Hepatocyte (in vitro differentiated cells): ENCODE measurements at regions not wholly inside any gene's neighbourhood (a gene's known extent, or its start where the extent isn't known, plus 50 kb on each side); places are given as distances from the start of the nearest gene placed in this dataset.

Source experiments
- DNase-seq: peaks from one replicate; pipeline ENCODE4 v3.0.0-alpha.2; 2016; ENCODE audit warnings: low spot score
- H2AFZ ChIP-seq: fragments of 200-600 bp; sonication (generic); 2 replicates; pipeline ENCODE4 v1.6.0; 2016; ENCODE audit warnings: antibody characterized with exemption, mild to moderate bottlenecking
- H3K27ac ChIP-seq: fragments of 200-600 bp; sonication (generic); 2 replicates; pipeline ENCODE4 v1.5.1; 2016; ENCODE audit warnings: mild to moderate bottlenecking
- H3K27me3 ChIP-seq: fragments of 200-600 bp; sonication (generic); 2 replicates; pipeline ENCODE4 v1.6.1; 2016
- H3K36me3 ChIP-seq: fragments of 200-600 bp; sonication (generic); replicated peaks from 2 replicates; pipeline ENCODE4 v1.5.1; 2016; ENCODE audit warnings: low read depth; ENCODE audit not compliant: insufficient read depth
- H3K4me1 ChIP-seq: fragments of 200-600 bp; sonication (generic); 2 replicates; pipeline ENCODE4 v1.5.1; 2016; ENCODE audit warnings: mild to moderate bottlenecking, moderate library complexity; ENCODE audit not compliant: insufficient read depth
- H3K4me2 ChIP-seq: fragments of 200-600 bp; sonication (generic); 2 replicates; pipeline ENCODE4 v1.6.0; 2016
- H3K4me3 ChIP-seq: fragments of 200-600 bp; sonication (generic); 2 replicates; pipeline ENCODE4 v1.5.1; 2016; ENCODE audit warnings: mild to moderate bottlenecking
- H3K79me2 ChIP-seq: fragments of 200-600 bp; sonication (generic); 2 replicates; pipeline ENCODE4 v1.6.0; 2017; ENCODE audit warnings: mild to moderate bottlenecking
- H3K9me2 ChIP-seq: fragments of 200-600 bp; sonication (generic); replicated peaks from 2 replicates; pipeline ENCODE4 v1.6.0; 2017; ENCODE audit warnings: mild to moderate bottlenecking; ENCODE audit not compliant: insufficient read depth
- H3K9me3 ChIP-seq: fragments of 200-600 bp; sonication (generic); 2 replicates; pipeline ENCODE4 v1.5.1; 2016; ENCODE audit warnings: low read depth, mild to moderate bottlenecking
- H4K20me1 ChIP-seq: fragments of 200-600 bp; sonication (generic); 2 replicates; pipeline ENCODE4 v1.6.0; 2016; ENCODE audit warnings: mild to moderate bottlenecking; ENCODE audit not compliant: insufficient read depth, poor library complexity, severe bottlenecking
- EZH2 ChIP-seq: fragments of 200-600 bp; sonication (generic); IDR thresholded peaks from 2 replicates; pipeline ENCODE4 v1.6.1; 2016; ENCODE audit warnings: antibody characterized with exemption, mild to moderate bottlenecking, borderline replicate concordance
- EZH2phosphoT487 ChIP-seq: fragments of 200-600 bp; sonication (generic); IDR thresholded peaks from one replicate; pipeline ENCODE4 v1.6.1; 2018; ENCODE audit warnings: antibody characterized with exemption, mild to moderate bottlenecking, low read depth, moderate library complexity; ENCODE audit not compliant: unreplicated experiment, severe bottlenecking
- WGBS: methylation state at CpG from one replicate; pipeline ENCODE4 v1.1.6; 2016; ENCODE audit warnings: low lambda C conversion rate; ENCODE audit errors: missing lambda C conversion rate; 5-methylcytosine and 5-hydroxymethylcytosine counted together
- TF ChIP-seq, protein P1 (sequence below): fragments of 200-600 bp; sonication (generic); IDR thresholded peaks from 2 replicates; pipeline ENCODE4 v1.5.1; 2016; ENCODE audit warnings: antibody characterized with exemption, mild to moderate bottlenecking; ENCODE audit not compliant: poor library complexity

DNA sequence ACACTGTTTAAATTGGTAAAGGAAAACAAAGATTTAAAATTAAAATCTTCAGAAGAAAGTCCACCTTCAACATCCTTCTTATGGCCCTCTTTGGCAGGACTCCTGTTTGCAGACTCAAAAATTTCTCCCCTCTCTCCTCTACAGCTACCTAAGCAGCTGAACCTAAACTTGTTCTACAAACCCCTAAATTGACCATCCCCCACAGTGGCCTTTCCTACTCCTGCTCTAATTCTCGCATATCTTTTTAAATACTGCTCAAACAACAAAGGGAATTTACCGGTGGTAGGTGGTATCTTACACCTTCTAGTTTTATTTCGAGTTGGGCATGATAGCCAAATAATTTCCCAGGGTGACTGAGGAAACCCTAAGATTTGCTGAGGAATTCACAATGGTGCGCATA is 53.5 kb upstream of the PDC start:
- DNase-seq, result no peak
- no peak overlapping the region for H3K4me3 ChIP-seq
- WGBS, result 76% methylated on average over 4 of the region's 4 CpGs
- no peak for TF ChIP-seq EZH2
- TF ChIP-seq, protein P1, sequence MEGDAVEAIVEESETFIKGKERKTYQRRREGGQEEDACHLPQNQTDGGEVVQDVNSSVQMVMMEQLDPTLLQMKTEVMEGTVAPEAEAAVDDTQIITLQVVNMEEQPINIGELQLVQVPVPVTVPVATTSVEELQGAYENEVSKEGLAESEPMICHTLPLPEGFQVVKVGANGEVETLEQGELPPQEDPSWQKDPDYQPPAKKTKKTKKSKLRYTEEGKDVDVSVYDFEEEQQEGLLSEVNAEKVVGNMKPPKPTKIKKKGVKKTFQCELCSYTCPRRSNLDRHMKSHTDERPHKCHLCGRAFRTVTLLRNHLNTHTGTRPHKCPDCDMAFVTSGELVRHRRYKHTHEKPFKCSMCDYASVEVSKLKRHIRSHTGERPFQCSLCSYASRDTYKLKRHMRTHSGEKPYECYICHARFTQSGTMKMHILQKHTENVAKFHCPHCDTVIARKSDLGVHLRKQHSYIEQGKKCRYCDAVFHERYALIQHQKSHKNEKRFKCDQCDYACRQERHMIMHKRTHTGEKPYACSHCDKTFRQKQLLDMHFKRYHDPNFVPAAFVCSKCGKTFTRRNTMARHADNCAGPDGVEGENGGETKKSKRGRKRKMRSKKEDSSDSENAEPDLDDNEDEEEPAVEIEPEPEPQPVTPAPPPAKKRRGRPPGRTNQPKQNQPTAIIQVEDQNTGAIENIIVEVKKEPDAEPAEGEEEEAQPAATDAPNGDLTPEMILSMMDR, result no peak
- no peak for TF ChIP-seq EZH2phosphoT487
- peaks cover 12% of the 10 kb centered on the region for H3K4me1 ChIP-seq
- no peaks in the 10 kb centered on the region for H3K9me2 ChIP-seq
- H3K9me3 ChIP-seq, result no peaks in the 10 kb centered on the region
- H3K27me3 ChIP-seq, result no peaks in the 10 kb centered on the region
- no peak overlapping the region for H3K27ac ChIP-seq
- H3K79me2 ChIP-seq, result no peaks in the 10 kb centered on the region
- H3K4me2 ChIP-seq, result no peak overlapping the region
- no peaks in the 10 kb centered on the region for H3K36me3 ChIP-seq
- H4K20me1 ChIP-seq, result no peaks in the 10 kb centered on the region
- H2AFZ ChIP-seq, result no peak overlapping the region

DNA sequence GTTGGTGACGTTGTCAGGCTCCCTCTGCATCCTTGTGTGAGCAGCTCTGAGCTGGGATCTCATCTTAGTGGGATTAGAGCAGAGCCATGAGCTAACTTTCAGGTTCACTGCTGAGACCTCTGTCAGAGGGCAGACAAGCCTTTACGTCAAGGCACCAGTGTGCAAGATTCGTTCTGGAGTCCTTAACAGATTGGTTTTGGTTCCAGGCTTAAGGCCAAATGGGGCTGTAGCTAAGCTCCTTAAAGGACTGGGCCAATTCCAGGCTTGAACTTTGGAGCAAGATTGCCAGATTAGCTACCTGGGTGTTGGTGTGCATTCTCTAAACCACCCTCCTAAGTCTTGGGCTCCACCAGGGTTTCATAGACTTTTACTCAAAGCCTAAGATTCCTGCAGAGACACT is 52.6 kb upstream of the PDC start:
- no peak overlapping the region for H3K4me3 ChIP-seq
- no peaks in the 10 kb centered on the region for H3K27me3 ChIP-seq
- DNase-seq, result no peak
- H3K4me2 ChIP-seq, result no peak overlapping the region
- H2AFZ ChIP-seq, result no peak overlapping the region
- no peaks in the 10 kb centered on the region for H3K79me2 ChIP-seq
- TF ChIP-seq EZH2phosphoT487, result no peak
- TF ChIP-seq EZH2, result no peak
- TF ChIP-seq, protein P1, result no peak
- 88% methylated on average over 3 of the region's 3 CpGs for WGBS
- no peaks in the 10 kb centered on the region for H4K20me1 ChIP-seq
- H3K36me3 ChIP-seq, result no peaks in the 10 kb centered on the region
- peaks cover 5% of the 10 kb centered on the region for H3K4me1 ChIP-seq
- H3K9me2 ChIP-seq, result no peaks in the 10 kb centered on the region
- H3K27ac ChIP-seq, result no peak overlapping the region
- no peaks in the 10 kb centered on the region for H3K9me3 ChIP-seq

DNA sequence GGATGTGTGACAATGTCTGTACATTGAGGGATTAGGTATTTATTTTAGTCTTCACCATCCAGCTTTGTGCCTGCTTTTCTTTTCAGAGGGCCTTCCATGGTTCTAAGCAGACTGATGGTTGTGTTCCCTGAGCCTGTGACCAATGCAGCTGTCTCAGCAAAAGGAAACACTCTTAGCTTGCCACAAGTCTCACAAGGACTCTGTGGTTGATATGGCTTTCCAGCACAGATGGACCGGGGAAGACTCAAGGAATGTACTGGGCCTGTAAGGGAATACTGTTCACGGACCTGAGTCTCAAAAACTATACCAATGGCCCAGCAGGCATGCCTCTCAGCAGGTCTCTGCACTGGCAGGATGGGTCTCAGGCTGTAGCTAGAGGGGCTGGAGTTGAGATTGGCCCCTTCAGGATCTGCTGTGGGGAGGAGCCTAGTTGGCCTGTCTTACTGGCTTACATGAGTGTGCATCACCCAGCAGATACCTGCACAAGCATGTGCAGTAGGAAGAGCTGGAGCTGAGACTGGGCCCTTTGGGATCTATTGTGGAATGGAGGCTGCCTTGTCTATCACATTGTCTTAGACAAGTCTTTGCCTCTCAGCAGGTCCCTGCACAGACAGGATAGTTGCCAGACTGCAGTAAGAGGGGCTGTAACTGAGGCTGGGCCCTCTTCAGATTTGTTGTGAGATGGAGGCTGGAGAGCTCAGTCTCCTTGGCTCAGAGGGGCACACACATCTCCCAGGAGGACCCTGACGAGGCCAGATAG is 52.0 kb upstream of the PDC start:
- no peaks in the 10 kb centered on the region for H3K27me3 ChIP-seq
- TF ChIP-seq EZH2phosphoT487, result no peak
- TF ChIP-seq, protein P1, result no peak
- TF ChIP-seq EZH2, result no peak
- no peak for DNase-seq
- no peak overlapping the region for H2AFZ ChIP-seq
- no peak overlapping the region for H3K4me2 ChIP-seq
- WGBS, result 94% methylated on average over 3 of the region's 3 CpGs
- no peaks in the 10 kb centered on the region for H3K79me2 ChIP-seq
- no peaks in the 10 kb centered on the region for H3K36me3 ChIP-seq
- no peak overlapping the region for H3K4me3 ChIP-seq
- no peaks in the 10 kb centered on the region for H4K20me1 ChIP-seq
- H3K9me3 ChIP-seq, result no peaks in the 10 kb centered on the region
- H3K9me2 ChIP-seq, result no peaks in the 10 kb centered on the region
- no peak overlapping the region for H3K27ac ChIP-seq
- H3K4me1 ChIP-seq, result peaks cover under 1% of the 10 kb centered on the region
